DOHH2 (cell line): ENCODE measurements at regions not wholly inside any gene's neighbourhood (a gene's known extent, or its start where the extent isn't known, plus 50 kb on each side); places are given as distances from the start of the nearest gene placed in this dataset.

ENCODE experiments used
- H3F3A ChIP-seq: fragments of 200-600 bp; sonication (generic), shearing (Covaris generic); 2 replicates; pipeline ENCODE4 v1.6.0; 2016; ENCODE audit warnings: antibody characterized with exemption, mild to moderate bottlenecking; ENCODE audit not compliant: control insufficient read depth, insufficient read depth
- H3K27ac ChIP-seq: fragments of 200-600 bp; sonication (generic); 2 replicates; pipeline ENCODE4 v1.5.1; 2014; ENCODE audit warnings: low read depth, mild to moderate bottlenecking, low read length, moderate library complexity
- H3K27me3 ChIP-seq: fragments of 200-600 bp; sonication (generic); 2 replicates; pipeline ENCODE4 v1.6.1; 2014; ENCODE audit warnings: mild to moderate bottlenecking, low read length, mixed read lengths; ENCODE audit not compliant: control insufficient read depth
- H3K36me3 ChIP-seq: fragments of 200-600 bp; sonication (generic); 2 replicates; pipeline ENCODE4 v1.6.1; 2014; ENCODE audit warnings: mild to moderate bottlenecking, low read length, moderate library complexity, mixed read lengths; ENCODE audit not compliant: control insufficient read depth
- H3K4me1 ChIP-seq: fragments of 200-600 bp; sonication (generic); 2 replicates; pipeline ENCODE4 v1.6.1; 2014; ENCODE audit warnings: mild to moderate bottlenecking, low read length, mixed read lengths; ENCODE audit not compliant: control insufficient read depth
- H3K4me2 ChIP-seq: fragments of 200-600 bp; sonication (generic); 2 replicates; pipeline ENCODE4 v1.6.0; 2014; ENCODE audit warnings: mild to moderate bottlenecking, low read length, moderate library complexity
- H3K4me3 ChIP-seq: fragments of 200-600 bp; sonication (generic); 2 replicates; pipeline ENCODE4 v1.5.1; 2014; ENCODE audit warnings: mild to moderate bottlenecking, low read length, mixed read lengths
- H3K79me2 ChIP-seq: fragments of 200-600 bp; sonication (generic); 2 replicates; pipeline ENCODE4 v1.6.1; 2014; ENCODE audit warnings: mild to moderate bottlenecking, low read length, mixed read lengths; ENCODE audit not compliant: control insufficient read depth
- H3K9me2 ChIP-seq: fragments of 200-600 bp; sonication (generic); replicated peaks from 2 replicates; pipeline ENCODE4 v1.6.1; 2014; ENCODE audit warnings: mild to moderate bottlenecking, low read length, mixed read lengths; ENCODE audit not compliant: control insufficient read depth
- H3K9me3 ChIP-seq: fragments of 200-600 bp; sonication (generic); 2 replicates; pipeline ENCODE4 v1.6.1; 2014; ENCODE audit warnings: antibody characterized with exemption, low read length, mixed read lengths; ENCODE audit not compliant: control insufficient read depth, insufficient read depth
- H4K20me1 ChIP-seq: fragments of 200-600 bp; sonication (generic); 2 replicates; pipeline ENCODE4 v1.6.0; 2014; ENCODE audit warnings: low read depth, mild to moderate bottlenecking, antibody characterized with exemption, low read length, moderate library complexity; ENCODE audit not compliant: control insufficient read depth, insufficient read depth
- EZH2phosphoT487 ChIP-seq: fragments of 200-600 bp; sonication (generic); IDR thresholded peaks from 2 replicates; pipeline ENCODE4 v1.6.1; 2017; ENCODE audit warnings: borderline replicate concordance, mild to moderate bottlenecking, antibody characterized with exemption, low read length, moderate library complexity, mixed read lengths
- TF ChIP-seq, protein P1 (sequence below): fragments of 200-600 bp; sonication (generic); IDR thresholded peaks from one replicate; pipeline ENCODE4 v1.5.1; 2014; ENCODE audit warnings: antibody characterized with exemption, mild to moderate bottlenecking, low read depth, low read length; ENCODE audit not compliant: poor library complexity, severe bottlenecking

DNA sequence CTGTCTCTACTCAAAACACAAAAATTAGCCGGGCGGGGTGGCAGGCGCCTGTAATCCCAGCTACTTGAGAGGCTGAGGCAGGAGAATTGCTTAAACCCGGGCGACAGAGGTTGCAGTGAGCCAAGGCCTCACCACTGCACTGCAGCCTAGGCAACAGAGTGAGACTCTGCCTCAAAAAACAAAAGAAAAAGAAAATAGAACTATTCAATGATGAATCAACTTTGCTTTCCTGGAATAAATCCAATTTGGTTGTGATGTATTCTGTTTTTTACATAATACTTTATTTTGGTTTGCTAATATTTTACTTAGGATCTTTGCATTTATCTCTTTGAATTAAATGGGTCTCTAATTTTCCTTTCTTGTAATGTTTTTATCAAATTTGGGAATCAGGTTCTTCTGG lies 86.3 kb upstream of the MBOAT2 start:
- no peaks in the 10 kb centered on the region for H3K36me3 ChIP-seq
- no peak overlapping the region for H3K27ac ChIP-seq
- H3K4me1 ChIP-seq, result peaks cover 13% of the 10 kb centered on the region
- no peaks in the 10 kb centered on the region for H3F3A ChIP-seq
- TF ChIP-seq, protein P1, sequence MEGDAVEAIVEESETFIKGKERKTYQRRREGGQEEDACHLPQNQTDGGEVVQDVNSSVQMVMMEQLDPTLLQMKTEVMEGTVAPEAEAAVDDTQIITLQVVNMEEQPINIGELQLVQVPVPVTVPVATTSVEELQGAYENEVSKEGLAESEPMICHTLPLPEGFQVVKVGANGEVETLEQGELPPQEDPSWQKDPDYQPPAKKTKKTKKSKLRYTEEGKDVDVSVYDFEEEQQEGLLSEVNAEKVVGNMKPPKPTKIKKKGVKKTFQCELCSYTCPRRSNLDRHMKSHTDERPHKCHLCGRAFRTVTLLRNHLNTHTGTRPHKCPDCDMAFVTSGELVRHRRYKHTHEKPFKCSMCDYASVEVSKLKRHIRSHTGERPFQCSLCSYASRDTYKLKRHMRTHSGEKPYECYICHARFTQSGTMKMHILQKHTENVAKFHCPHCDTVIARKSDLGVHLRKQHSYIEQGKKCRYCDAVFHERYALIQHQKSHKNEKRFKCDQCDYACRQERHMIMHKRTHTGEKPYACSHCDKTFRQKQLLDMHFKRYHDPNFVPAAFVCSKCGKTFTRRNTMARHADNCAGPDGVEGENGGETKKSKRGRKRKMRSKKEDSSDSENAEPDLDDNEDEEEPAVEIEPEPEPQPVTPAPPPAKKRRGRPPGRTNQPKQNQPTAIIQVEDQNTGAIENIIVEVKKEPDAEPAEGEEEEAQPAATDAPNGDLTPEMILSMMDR, result no peak
- TF ChIP-seq EZH2phosphoT487, result no peak
- no peaks in the 10 kb centered on the region for H3K9me2 ChIP-seq
- H3K27me3 ChIP-seq, result 0 out of 2 replicates have a peak, but pooled peaks cover 9% of the 10 kb centered on the region
- H3K79me2 ChIP-seq, result no peaks in the 10 kb centered on the region
- H3K4me3 ChIP-seq, result no peak overlapping the region
- no peak overlapping the region for H3K4me2 ChIP-seq
- no peaks in the 10 kb centered on the region for H4K20me1 ChIP-seq
- no peaks in the 10 kb centered on the region for H3K9me3 ChIP-seq

DNA sequence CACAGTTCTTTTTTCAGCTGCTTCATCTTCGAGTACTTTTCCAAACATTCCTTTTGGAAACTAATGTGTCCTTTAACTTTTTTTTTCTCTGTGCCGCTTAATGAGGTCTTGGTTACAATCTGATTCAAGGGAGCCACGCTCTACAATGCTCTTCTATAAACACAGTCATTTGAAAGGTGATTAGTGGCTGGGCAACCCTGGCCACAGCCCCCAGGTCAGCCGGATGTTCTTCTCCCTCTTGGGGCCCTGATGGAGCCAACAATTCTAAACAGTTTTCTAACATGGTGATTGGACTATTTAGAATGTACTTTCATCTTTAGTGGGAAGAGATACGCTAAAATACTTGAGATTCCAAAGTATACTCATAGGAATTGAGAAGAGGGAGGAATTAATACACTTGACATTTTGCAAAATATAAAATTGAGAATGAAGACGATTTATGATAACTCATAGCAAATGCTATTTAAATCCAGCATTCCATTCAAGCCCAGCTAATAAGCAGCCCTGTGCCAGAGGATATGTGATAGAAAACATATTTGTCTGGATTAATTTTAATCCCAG lies 83.7 kb upstream of the MBOAT2 start:
- TF ChIP-seq, protein P1, result no peak
- no peak for TF ChIP-seq EZH2phosphoT487
- Histone ChIP-seq H3K4me3 (no peak overlapping the region), H4K20me1 (no peaks in the 10 kb centered on the region), H3K36me3 (no peaks in the 10 kb centered on the region), H3K9me2 (no peaks in the 10 kb centered on the region), H3F3A (no peaks in the 10 kb centered on the region), H3K27ac (no peak overlapping the region), H3K4me1 (peaks cover 3% of the 10 kb centered on the region), H3K4me2 (no peak overlapping the region), H3K79me2 (no peaks in the 10 kb centered on the region), H3K9me3 (no peaks in the 10 kb centered on the region; the same call in 1 of the 2 replicates), H3K27me3 (0 out of 2 replicates have a peak, but pooled peaks cover 4% of the 10 kb centered on the region)

DNA sequence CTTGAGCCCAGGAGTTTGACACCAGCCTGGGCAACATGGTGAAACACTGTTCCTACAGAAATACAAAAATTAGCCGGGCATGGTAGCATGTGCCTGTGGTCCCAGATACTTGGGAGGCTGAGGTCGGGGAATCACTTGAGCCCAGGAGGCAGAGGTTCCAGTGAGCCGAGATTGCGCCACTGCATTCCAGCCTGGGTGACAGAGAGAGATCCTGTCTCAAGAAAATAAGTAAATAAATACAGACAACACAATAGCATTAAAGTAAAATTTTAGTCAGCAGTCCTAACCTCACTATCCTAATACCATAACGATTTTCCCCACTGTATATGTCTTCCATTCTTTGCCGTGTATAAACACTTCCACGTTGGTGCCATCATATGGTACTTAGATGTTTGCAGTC lies 83.0 kb upstream of the MBOAT2 start:
- TF ChIP-seq, protein P1, result no peak
- no peak for TF ChIP-seq EZH2phosphoT487
- no peaks in the 10 kb centered on the region for H3K79me2 ChIP-seq
- H3K9me2 ChIP-seq, result no peaks in the 10 kb centered on the region
- no peaks in the 10 kb centered on the region for H3F3A ChIP-seq
- no peaks in the 10 kb centered on the region for H4K20me1 ChIP-seq
- no peaks in the 10 kb centered on the region; the same call in 1 of the 2 replicates for H3K9me3 ChIP-seq
- no peak overlapping the region for H3K4me2 ChIP-seq
- H3K27ac ChIP-seq, result no peak overlapping the region
- H3K36me3 ChIP-seq, result no peaks in the 10 kb centered on the region
- no peak overlapping the region for H3K4me3 ChIP-seq
- H3K27me3 ChIP-seq, result 0 out of 2 replicates have a peak, but pooled peaks cover 4% of the 10 kb centered on the region
- no peaks in the 10 kb centered on the region for H3K4me1 ChIP-seq
